ENCODE measurements at regions not wholly inside any gene's neighbourhood (a gene's known extent, or its start where the extent isn't known, plus 50 kb on each side); places are given as distances from the start of the nearest gene placed in this dataset.

GRCh38 chr2:6789559-6790138 lies 76.1 kb downstream of the CMPK2 start:
- intact Hi-C loops (cut with DNase I), result no loop called here
- H3K4me3 ChIP-seq, result no peak overlapping the region
- H3K9me3 ChIP-seq, result no peaks in the 10 kb centered on the region
- no peaks in the 10 kb centered on the region for H3K27me3 ChIP-seq
- DNase-seq (no peak), ATAC-seq (no peak)
- H3K27ac ChIP-seq, result no peak overlapping the region
- TF ChIP-seq POLR2A (IDR thresholded peaks at IDR 0.05) (no peak), CTCF (IDR thresholded peaks at IDR 0.05) (no peak)
- WGBS (ENCODE audit: insufficient coverage, low coverage, low lambda C conversion rate, missing lambda C conversion rate), result 42% methylated on average over 3 of the region's 6 CpGs
- no peaks in the 10 kb centered on the region for H3K36me3 ChIP-seq
- no peaks in the 10 kb centered on the region for H3K4me1 ChIP-seq

- DNase-seq (no peak), ATAC-seq (no peak)
- no peaks in the 10 kb centered on the region for H3K27me3 ChIP-seq
- no peaks in the 10 kb centered on the region for H3K36me3 ChIP-seq
- TF ChIP-seq POLR2A (IDR thresholded peaks at IDR 0.05), result no peak
- TF ChIP-seq CTCF (IDR thresholded peaks at IDR 0.05), result no peak
- no peaks in the 10 kb centered on the region for H3K4me1 ChIP-seq
- H3K27ac ChIP-seq, result no peak overlapping the region
- no peaks in the 10 kb centered on the region for H3K9me3 ChIP-seq
- intact Hi-C loops (cut with DNase I), result no loop called here
- no peak overlapping the region for H3K4me3 ChIP-seq
- 61% methylated on average over 3 of the region's 4 CpGs for WGBS (ENCODE audit: insufficient coverage, low coverage, low lambda C conversion rate, missing lambda C conversion rate)
Measured at GRCh38 chr2:6791682-6792081, 74.0 kb downstream of the CMPK2 start.

- no peaks in the 10 kb centered on the region for H3K9me3 ChIP-seq
- 79% methylated on average over 5 of the region's 5 CpGs for WGBS (ENCODE audit: insufficient coverage, low coverage, low lambda C conversion rate, missing lambda C conversion rate)
- TF ChIP-seq POLR2A (IDR thresholded peaks at IDR 0.05) (no peak), CTCF (IDR thresholded peaks at IDR 0.05) (no peak)
- no peaks in the 10 kb centered on the region for H3K27me3 ChIP-seq
- no peak overlapping the region for H3K27ac ChIP-seq
- H3K36me3 ChIP-seq, result no peaks in the 10 kb centered on the region
- ATAC-seq (no peak), DNase-seq (no peak)
- H3K4me1 ChIP-seq, result no peaks in the 10 kb centered on the region
- H3K4me3 ChIP-seq, result no peak overlapping the region
- intact Hi-C loops (cut with DNase I), result no loop called here
Measured at GRCh38 chr2:6792883-6793282, 72.8 kb downstream of the CMPK2 start.

DNA sequence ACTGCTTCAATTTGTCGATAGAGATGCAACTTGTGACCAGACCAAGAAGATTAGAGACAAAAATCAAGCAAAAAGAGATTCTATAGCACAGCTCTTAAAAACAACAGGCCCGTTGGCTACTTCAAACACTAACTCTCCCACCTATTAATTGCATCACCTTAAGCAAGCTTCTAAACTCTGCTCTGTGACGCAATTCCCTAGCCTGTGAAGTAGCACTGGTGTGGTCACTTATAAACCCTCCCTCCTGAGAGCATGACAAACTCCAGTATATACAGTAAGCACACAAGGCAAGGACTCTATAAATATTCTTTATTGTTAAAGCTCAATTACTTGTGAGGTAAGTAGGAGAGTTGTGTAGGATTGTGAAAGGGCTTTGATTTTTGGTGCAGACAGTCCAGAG lies 72.3 kb downstream of the CMPK2 start:
- no peaks in the 10 kb centered on the region for H3K4me1 ChIP-seq
- DNase-seq, result no peak
- intact Hi-C loops (cut with DNase I), result no loop called here
- no peak overlapping the region for H3K27ac ChIP-seq
- no peaks in the 10 kb centered on the region for H3K27me3 ChIP-seq
- TF ChIP-seq CTCF (IDR thresholded peaks at IDR 0.05) (no peak), POLR2A (IDR thresholded peaks at IDR 0.05) (no peak)
- no peaks in the 10 kb centered on the region for H3K9me3 ChIP-seq
- H3K36me3 ChIP-seq, result no peaks in the 10 kb centered on the region
- no peak overlapping the region for H3K4me3 ChIP-seq
- peak in 1 of 4 donors; percentile 26 for ATAC-seq
- 44% methylated on average over 3 of the region's 3 CpGs for WGBS (ENCODE audit: insufficient coverage, low coverage, low lambda C conversion rate, missing lambda C conversion rate)

DNA sequence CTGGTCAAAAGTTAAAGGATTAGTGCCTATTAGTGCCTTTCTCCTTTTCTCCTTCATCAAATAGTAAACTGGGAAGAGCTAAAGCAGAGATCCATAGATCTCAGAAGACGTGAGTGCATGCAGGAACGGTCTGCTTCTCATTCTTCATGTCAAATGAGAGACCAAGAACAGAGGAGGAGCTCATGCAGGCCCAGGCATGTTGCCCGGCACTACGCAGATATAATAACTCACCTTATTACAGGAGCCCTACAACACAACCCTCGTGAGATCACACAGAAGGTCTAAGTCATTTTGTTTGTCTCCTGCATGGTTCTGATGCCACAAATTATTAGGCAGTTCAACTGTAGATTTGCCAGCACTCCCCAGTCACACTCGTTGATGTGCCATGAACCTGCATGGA lies 71.8 kb downstream of the CMPK2 start:
- Histone ChIP-seq H3K4me1 (no peaks in the 10 kb centered on the region), H3K36me3 (no peaks in the 10 kb centered on the region), H3K27me3 (no peaks in the 10 kb centered on the region), H3K9me3 (no peaks in the 10 kb centered on the region), H3K4me3 (no peak overlapping the region), H3K27ac (no peak overlapping the region)
- 65% methylated on average over 4 of the region's 6 CpGs for WGBS (ENCODE audit: insufficient coverage, low coverage, low lambda C conversion rate, missing lambda C conversion rate)
- no peak for DNase-seq
- ATAC-seq, result no peak
- intact Hi-C loops (cut with DNase I), result no loop called here
- TF ChIP-seq POLR2A (IDR thresholded peaks at IDR 0.05) (no peak), CTCF (IDR thresholded peaks at IDR 0.05) (no peak)

Data from right lobe of liver (tissue), 6 donors.